Osteoblast (primary cell): ENCODE measurements at regions not wholly inside any gene's neighbourhood (a gene's known extent, or its start where the extent isn't known, plus 50 kb on each side); places are given as distances from the start of the nearest gene placed in this dataset.
"Not testable (repeated sequence)": the region's sequence is repeated elsewhere in the genome, so short reads cannot be mapped to it uniquely, and the experiment has no call there.

Experiments
- DNase-seq: peaks from one replicate; pipeline ENCODE4 v3.0.0; 2011; ENCODE audit warnings: low spot score, mixed read lengths; ENCODE audit not compliant: insufficient read length; ENCODE audit errors: missing footprints
- H2AFZ ChIP-seq: 2 replicates; pipeline ENCODE4 v1.6.0; 2011; ENCODE audit warnings: mild to moderate bottlenecking, low read length
- H3K27ac ChIP-seq: 2 replicates; pipeline ENCODE4 v1.5.1; 2011; ENCODE audit warnings: mild to moderate bottlenecking, low read depth, low read length, moderate library complexity
- H3K27me3 ChIP-seq: 2 replicates; pipeline ENCODE4 v1.6.0; 2012; ENCODE audit warnings: mild to moderate bottlenecking, control low read depth, inconsistent platforms, low read length, moderate library complexity; ENCODE audit not compliant: insufficient read depth
- H3K36me3 ChIP-seq: 2 replicates; pipeline ENCODE4 v1.5.1; 2011; ENCODE audit warnings: mild to moderate bottlenecking, low read length, control low read depth, moderate library complexity; ENCODE audit not compliant: insufficient read depth
- H3K4me1 ChIP-seq: 2 replicates; pipeline ENCODE4 v1.5.1; 2011; ENCODE audit warnings: mild to moderate bottlenecking, low read length, control low read depth, moderate library complexity; ENCODE audit not compliant: insufficient read depth
- H3K4me2 ChIP-seq: 2 replicates; pipeline ENCODE4 v1.6.0; 2011; ENCODE audit warnings: mild to moderate bottlenecking, low read length; ENCODE audit not compliant: insufficient read depth
- H3K4me3 ChIP-seq: fragments of 200-600 bp; sonication (generic); 3 replicates; pipeline ENCODE4 v1.5.1; 2012; ENCODE audit warnings: mild to moderate bottlenecking, low read length, inconsistent platforms; ENCODE audit not compliant: insufficient read depth
- H3K79me2 ChIP-seq: 2 replicates; pipeline ENCODE4 v1.6.0; 2012; ENCODE audit warnings: mild to moderate bottlenecking, low read length, control low read depth, inconsistent platforms; ENCODE audit not compliant: insufficient read depth
- H3K9me3 ChIP-seq: 2 replicates; pipeline ENCODE4 v1.5.1; 2011; ENCODE audit warnings: low read depth, low read length, control low read depth
- H4K20me1 ChIP-seq: 2 replicates; pipeline ENCODE4 v1.6.0; 2012; ENCODE audit warnings: mild to moderate bottlenecking, low read length, control low read depth; ENCODE audit not compliant: insufficient read depth
- CTCF ChIP-seq: IDR thresholded peaks from 2 replicates; pipeline ENCODE4 v1.5.1; 2011; ENCODE audit warnings: mild to moderate bottlenecking, low read depth, low read length, moderate library complexity; ENCODE audit errors: extremely low read depth

GRCh38 chr14:40983604-40984003 lies 623.1 kb upstream of the LRFN5 start:
- no peak for DNase-seq
- no peaks in the 10 kb centered on the region for H3K27me3 ChIP-seq
- no peak overlapping the region for H2AFZ ChIP-seq
- H3K27ac ChIP-seq, result no peak overlapping the region
- no peaks in the 10 kb centered on the region for H3K4me1 ChIP-seq
- no peak overlapping the region for H3K4me2 ChIP-seq
- no peaks in the 10 kb centered on the region for H4K20me1 ChIP-seq
- no peak overlapping the region for H3K4me3 ChIP-seq
- TF ChIP-seq CTCF, result no peak
- no peaks in the 10 kb centered on the region for H3K36me3 ChIP-seq
- no peaks in the 10 kb centered on the region for H3K79me2 ChIP-seq
- H3K9me3 ChIP-seq, result peaks cover 2% of the 10 kb centered on the region

DNA sequence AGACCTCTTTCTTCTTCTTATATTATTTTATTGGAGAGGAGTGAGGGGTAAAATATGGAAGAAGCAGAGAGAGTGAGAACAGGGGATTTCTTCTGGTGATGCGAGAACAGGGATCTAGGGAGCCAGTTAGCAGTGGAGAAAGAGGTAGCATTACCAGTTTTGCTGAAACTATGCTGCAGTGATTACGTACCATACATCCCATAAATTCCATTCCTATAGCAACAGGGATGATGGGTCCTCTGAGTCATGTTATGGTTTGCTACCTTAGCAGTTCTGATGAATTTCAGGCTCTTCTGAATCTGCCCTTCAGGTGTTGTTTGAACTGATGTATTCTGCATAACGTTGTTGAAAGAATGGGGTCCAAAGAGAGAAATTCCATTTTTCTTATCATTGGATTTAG lies 625.4 kb upstream of the LRFN5 start:
- no peak overlapping the region for H3K4me3 ChIP-seq
- no peak overlapping the region for H3K27ac ChIP-seq
- H3K27me3 ChIP-seq, result no peaks in the 10 kb centered on the region
- no peak overlapping the region for H2AFZ ChIP-seq
- H3K9me3 ChIP-seq, result peaks cover 2% of the 10 kb centered on the region
- no peaks in the 10 kb centered on the region for H3K36me3 ChIP-seq
- H3K4me1 ChIP-seq, result no peaks in the 10 kb centered on the region
- H3K4me2 ChIP-seq, result no peak overlapping the region
- TF ChIP-seq CTCF, result no peak
- H3K79me2 ChIP-seq, result no peaks in the 10 kb centered on the region
- DNase-seq, result no peak
- no peaks in the 10 kb centered on the region for H4K20me1 ChIP-seq

GRCh38 chr14:40960257-40960656 lies 646.4 kb upstream of the LRFN5 start:
- H3K4me2 ChIP-seq, H2AFZ ChIP-seq, H3K36me3 ChIP-seq, H3K4me1 ChIP-seq, H3K27ac ChIP-seq, H4K20me1 ChIP-seq, H3K27me3 ChIP-seq, DNase-seq, H3K4me3 ChIP-seq, H3K9me3 ChIP-seq, H3K79me2 ChIP-seq: not testable (repeated sequence)

GRCh38 chr14:40955131-40955505 lies 651.6 kb upstream of the LRFN5 start:
- H2AFZ ChIP-seq, result no peak overlapping the region
- no peak overlapping the region for H3K27ac ChIP-seq
- H3K79me2 ChIP-seq, result no peaks in the 10 kb centered on the region
- no peaks in the 10 kb centered on the region for H3K4me1 ChIP-seq
- H3K4me3 ChIP-seq, result no peak overlapping the region
- DNase-seq, result no peak
- TF ChIP-seq CTCF, result no peak
- no peaks in the 10 kb centered on the region for H3K9me3 ChIP-seq
- H3K4me2 ChIP-seq, result no peak overlapping the region
- no peaks in the 10 kb centered on the region for H3K27me3 ChIP-seq
- no peaks in the 10 kb centered on the region for H4K20me1 ChIP-seq
- no peaks in the 10 kb centered on the region for H3K36me3 ChIP-seq

DNA sequence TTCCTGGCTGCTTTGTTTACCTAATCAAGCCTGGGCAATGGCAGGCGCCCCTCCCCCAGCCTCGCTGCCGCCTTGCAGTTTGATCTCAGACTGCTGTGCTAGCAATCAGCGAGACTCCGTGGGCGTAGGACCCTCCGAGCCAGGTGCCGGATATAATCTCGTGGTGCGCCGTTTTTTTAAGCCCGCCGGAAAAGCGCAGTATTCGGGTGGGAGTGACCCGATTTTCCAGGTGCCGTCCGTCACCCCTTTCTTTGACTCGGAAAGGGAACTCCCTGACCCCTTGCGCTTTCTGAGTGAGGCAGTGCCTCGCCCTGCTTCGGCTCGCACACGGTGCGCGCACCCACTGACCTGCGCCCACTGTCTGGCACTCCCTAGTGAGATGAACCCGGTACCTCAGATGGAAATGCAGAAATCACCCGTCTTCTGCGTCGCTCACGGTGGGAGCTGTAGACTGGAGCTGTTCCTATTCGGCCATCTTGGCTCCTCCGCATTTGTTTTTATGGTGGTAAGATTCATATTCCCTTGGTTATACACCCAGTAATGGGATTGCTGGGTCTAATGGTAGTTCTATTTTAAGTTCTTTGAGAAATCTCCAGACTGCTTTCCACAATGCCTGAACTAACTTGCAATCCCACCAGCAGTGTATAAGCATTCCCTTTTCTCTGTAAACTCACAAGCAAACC lies 652.1 kb upstream of the LRFN5 start:
- H2AFZ ChIP-seq, H3K79me2 ChIP-seq, H3K27me3 ChIP-seq, H3K4me3 ChIP-seq, H4K20me1 ChIP-seq, H3K4me2 ChIP-seq, H3K9me3 ChIP-seq, DNase-seq, H3K27ac ChIP-seq, H3K36me3 ChIP-seq, H3K4me1 ChIP-seq: not testable (repeated sequence)
